ENCODE measurements at regions not wholly inside any gene's neighbourhood (a gene's known extent, or its start where the extent isn't known, plus 50 kb on each side); places are given as distances from the start of the nearest gene placed in this dataset.
"Not testable (repeated sequence)": the region's sequence is repeated elsewhere in the genome, so short reads cannot be mapped to it uniquely, and the experiment has no call there.

GRCh38 chrX:34841205-34841604, 101.4 kb upstream of the FAM47B start:
- TF ChIP-seq, protein P1, sequence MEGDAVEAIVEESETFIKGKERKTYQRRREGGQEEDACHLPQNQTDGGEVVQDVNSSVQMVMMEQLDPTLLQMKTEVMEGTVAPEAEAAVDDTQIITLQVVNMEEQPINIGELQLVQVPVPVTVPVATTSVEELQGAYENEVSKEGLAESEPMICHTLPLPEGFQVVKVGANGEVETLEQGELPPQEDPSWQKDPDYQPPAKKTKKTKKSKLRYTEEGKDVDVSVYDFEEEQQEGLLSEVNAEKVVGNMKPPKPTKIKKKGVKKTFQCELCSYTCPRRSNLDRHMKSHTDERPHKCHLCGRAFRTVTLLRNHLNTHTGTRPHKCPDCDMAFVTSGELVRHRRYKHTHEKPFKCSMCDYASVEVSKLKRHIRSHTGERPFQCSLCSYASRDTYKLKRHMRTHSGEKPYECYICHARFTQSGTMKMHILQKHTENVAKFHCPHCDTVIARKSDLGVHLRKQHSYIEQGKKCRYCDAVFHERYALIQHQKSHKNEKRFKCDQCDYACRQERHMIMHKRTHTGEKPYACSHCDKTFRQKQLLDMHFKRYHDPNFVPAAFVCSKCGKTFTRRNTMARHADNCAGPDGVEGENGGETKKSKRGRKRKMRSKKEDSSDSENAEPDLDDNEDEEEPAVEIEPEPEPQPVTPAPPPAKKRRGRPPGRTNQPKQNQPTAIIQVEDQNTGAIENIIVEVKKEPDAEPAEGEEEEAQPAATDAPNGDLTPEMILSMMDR (IDR thresholded peaks at IDR 0.05): not testable (repeated sequence)
- TF ChIP-seq POLR2A (IDR thresholded peaks at IDR 0.05): not testable (repeated sequence)
